GM18951 (cell line): ENCODE measurements at regions not wholly inside any gene's neighbourhood (a gene's known extent, or its start where the extent isn't known, plus 50 kb on each side); places are given as distances from the start of the nearest gene placed in this dataset.

Experiments
- POLR2A ChIP-seq: IDR thresholded peaks from 4 replicates; pipeline ENCODE4 v1.6.1; 2011; ENCODE audit warnings: mild to moderate bottlenecking; ENCODE audit not compliant: insufficient read length, insufficient read depth; ENCODE audit errors: extremely low read depth
- in situ Hi-C: fragments of 300-500 bp; cut with MboI; formaldehyde crosslinking; loops from one replicate; pipeline ENCODE4 v1.12.0; 2022; ENCODE audit warnings: low sequenced_read_pairs, mixed read lengths, inconsistent platforms; ENCODE audit not compliant: unreplicated experiment

DNA sequence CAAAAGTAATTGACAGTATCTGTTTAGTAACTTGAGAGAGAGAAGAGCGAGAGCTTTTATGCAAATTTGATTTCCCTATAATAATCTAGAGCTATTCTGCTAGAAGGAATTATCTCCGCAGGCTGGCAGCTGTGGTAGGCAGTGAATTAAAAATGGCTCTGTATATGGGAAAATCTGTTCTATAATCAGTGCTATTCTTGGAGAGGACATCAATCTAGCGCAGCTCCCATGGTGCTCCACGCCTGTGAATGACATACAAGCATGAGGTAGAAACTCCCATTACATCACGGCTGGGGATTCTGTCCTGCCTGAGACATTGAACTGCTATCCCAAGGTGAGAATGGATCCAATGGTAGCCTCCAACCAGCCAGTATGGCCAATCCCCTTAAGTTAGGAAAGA, 179.0 kb downstream of the DHX15 start:
- no peak for TF ChIP-seq POLR2A
- in situ Hi-C loops = loop anchor here (25.0 kb wide), 2 partner anchors 1268 to 1518 kb away; no protein-coding TSS in a partner anchor

DNA sequence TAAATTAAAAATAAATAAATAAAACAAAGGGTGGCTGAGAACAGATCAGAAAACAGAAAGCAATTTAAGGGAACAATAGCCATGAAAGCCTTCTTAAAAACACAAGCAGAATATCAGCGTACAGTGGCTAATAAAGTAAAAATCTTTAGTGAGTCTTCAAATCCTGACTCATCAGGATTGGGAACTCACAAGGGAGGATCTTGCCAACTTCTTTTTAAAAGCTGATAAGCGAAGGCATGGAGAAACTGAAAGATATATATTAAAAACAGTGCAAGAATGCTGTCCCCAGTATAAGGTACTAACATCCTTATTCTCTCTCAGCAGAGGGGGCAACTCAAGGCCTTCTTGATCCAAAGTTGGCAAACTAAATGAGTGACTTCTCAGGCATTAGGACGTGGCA, 180.1 kb downstream of the DHX15 start:
- in situ Hi-C loops = loop anchor here (25.0 kb wide), 2 partner anchors 1267 to 1517 kb away; no protein-coding TSS in a partner anchor
- TF ChIP-seq POLR2A = no peak

DNA sequence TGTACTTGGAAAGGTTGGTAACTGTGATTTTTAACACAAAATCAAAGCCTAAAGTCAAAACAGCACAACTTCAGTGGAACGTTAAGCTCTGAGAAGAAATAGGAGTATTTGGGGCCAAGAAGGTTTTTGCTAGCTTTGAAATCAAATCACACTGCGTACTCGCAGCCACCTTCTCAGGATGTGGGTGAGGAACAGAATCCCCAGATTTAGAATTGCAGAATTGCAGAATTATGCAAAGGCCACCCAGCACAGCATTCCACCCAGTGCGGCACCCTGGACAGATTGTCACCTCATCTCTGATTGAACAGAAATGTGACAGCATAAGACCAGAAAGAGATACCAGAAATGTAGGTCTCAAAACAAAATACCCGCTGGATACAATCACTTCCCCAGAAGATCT, 181.1 kb downstream of the DHX15 start:
- in situ Hi-C loops = loop anchor here (25.0 kb wide), 2 partner anchors 1266 to 1516 kb away; no protein-coding TSS in a partner anchor

DNA sequence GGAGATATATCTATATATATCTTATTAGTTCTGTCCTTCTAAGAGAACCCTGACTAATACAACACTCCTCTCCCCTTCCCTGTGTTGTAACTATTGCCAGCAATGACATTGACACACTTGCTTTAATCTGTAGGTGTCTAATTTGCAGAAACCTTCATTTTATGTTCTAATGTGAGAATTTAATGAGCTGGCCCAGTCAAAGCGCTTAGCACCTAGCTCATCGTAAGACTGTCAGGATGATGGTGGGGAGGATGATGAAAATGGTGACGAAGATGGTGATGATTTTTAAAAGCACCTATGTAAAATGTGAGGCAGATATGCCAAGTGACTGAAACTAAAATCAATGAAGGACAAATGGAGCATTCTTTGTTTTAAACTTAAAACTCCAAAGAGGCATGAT, 183.8 kb downstream of the DHX15 start:
- no peak for TF ChIP-seq POLR2A
- in situ Hi-C loops = loop anchor here (25.0 kb wide), 2 partner anchors 1263 to 1513 kb away; no protein-coding TSS in a partner anchor

More for the DNA sequence above, 181.1 kb downstream of the DHX15 start:
- TF ChIP-seq POLR2A = no peak

DNA sequence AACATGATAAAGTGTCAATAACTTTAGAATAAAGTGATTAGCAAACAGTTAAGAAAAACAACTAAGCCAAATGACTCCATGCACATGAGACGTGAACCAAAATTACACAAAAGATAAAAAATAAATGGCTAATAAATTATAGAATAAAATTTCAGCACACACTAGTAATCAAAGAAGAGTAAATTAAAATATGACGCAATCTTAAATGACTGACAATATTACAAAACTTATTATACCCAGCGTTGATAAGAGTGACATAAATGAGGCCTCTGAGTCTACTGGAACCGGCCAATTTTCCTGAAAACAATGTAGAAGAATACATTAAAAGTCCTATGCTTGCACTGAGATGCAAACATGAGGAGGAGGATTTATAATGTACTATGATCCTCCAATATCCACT, 187.4 kb downstream of the DHX15 start:
- in situ Hi-C loops = no loop called here
- TF ChIP-seq POLR2A = no peak

DNA sequence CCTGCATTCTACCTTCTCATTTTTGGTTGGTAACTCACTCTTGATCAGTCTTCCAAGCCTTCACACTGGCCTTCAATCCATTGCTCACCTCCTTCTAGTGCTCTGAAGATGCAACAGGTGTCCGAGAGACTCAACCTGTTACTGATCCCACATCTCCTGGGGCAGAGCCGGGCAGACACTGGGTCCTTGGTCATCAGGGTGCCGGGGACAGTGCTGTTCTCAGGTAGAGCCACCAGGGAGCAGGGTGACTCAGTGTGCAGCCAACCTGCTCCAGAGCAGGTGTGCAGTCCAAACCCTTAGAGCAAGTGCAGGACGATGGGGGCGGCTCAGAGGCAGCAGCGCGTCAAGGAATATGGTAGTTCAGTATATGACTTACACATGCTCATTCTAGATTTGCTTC, 188.4 kb downstream of the DHX15 start:
- no peak for TF ChIP-seq POLR2A
- in situ Hi-C loops = no loop called here

DNA sequence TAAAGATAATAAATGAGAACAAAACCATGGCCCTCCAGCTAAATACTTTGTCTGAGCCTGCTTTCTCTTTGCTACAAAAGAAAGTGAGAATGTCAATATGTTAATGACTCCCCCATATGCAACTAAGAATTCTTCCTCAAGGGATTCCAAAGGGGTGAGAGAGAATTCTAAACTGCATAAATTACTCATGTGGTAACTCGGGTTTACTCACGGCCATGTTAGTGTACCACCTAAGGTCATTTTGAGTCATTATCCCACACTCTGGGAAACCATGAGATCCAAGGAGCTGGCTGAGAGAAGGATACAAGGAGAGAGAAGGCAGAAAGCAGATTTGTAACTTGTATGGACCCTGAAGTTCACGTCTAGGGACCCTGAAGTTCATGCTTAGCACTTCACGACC, 190.3 kb downstream of the DHX15 start:
- in situ Hi-C loops = no loop called here
- TF ChIP-seq POLR2A = no peak

DNA sequence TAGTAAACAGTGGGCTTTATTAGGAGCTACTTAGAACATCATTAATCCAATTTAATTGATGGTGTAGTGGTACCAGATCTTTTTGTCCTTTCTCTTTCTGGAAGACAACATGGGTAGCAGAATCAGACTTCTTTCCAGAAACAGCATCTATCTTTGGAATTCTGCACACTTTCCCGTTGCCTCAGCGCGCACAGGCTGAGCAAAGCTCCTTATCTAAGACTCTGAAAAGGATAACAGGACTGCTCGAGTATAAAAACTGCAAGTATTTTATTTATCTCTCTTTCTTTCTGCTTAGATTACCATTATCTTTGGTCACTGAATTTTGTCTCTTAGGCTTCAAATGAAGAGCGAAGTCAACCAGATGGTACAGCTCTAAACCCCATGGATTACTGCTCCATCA, 191.7 kb downstream of the DHX15 start:
- in situ Hi-C loops = no loop called here
- no peak for TF ChIP-seq POLR2A

DNA sequence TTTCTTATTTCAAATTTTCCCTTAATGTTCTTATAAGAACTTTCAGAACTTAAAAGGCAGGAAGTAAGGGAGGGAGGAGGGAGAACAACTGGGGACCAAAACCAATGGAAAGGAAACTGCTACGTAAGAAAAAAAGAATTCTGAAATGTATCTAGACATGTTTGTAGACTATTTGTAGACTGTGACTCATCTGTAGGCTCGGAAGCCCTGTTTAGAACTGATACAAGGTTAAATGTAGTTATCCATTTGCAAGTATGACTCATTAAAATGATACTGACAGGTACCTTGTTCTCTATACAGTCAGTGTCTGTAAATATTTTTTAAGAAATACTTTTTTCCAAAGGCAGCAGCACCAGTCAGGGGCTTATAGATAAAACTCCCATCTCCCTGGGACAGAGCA, 202.0 kb downstream of the DHX15 start:
- TF ChIP-seq POLR2A = no peak
- in situ Hi-C loops = no loop called here

DNA sequence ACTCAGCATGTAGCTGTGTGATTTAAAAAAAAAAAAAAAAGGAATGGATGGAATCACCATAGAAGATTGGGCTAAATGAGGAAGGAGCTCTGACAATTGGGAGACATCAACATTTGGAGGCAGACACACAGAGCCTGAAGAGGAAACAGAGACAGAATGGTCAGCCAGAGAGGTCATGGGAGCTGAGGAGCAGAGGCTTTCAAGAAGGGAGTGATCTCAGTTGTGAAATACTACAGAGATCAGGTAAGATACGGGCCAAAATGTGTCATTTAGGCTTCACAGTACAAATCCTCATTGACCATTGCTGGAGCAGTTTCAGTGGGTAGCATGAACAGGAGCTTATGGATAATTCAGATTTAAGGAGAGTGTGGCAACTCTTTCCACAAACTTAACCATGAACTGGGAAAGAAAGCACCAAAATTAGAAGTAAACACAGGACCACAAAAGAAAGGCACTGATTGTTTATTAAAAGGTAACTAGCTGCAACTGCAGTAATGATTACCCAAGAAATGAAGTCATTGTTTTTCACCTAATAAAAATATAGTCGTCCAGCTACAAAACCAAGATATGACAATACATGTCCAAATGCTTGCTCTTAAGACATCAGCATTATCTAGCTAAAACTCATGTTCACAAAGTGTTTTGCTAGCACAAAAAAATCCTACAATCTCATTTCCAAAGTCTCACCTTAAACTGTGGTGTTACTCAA, 203.2 kb downstream of the DHX15 start:
- TF ChIP-seq POLR2A = no peak
- in situ Hi-C loops = no loop called here

DNA sequence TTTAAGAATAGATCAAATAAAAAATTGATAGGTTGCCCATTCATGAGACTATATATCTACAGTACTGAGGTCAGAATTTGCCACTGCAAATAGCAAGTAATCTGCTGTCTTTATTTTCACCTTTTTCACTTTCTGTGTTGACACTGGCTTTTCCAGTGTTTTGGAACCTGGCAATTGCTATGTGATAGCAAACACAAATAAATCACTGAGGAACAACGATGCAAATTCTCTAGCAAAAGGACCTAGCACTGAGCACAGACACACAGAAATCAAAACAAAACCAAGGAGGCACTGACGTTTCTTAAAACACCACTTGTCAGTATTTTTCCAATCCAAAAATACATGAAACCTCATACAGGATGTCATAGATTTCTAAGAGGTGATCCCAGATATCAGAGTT, 210.7 kb downstream of the DHX15 start:
- TF ChIP-seq POLR2A = no peak
- in situ Hi-C loops = no loop called here

DNA sequence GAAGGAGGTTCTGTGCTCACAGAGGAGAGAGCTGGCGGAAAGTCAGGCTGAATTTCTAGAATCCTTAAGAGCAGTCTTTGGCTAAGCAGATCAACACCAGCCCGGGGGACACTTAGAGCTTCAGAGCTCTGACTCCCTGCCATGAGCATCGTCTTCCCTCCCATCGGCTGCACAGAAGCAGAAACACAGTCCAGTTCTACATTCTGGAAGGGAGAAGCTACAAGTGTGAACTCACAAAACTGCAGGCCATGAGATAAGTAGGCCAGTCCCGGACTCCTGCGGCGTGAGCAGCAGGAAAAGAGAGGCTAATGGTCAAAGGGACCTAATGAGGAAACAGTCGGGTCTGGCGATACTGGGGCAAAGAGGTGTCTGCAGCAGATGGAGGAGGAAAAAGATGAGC, 211.5 kb downstream of the DHX15 start:
- in situ Hi-C loops = no loop called here
- TF ChIP-seq POLR2A = no peak

DNA sequence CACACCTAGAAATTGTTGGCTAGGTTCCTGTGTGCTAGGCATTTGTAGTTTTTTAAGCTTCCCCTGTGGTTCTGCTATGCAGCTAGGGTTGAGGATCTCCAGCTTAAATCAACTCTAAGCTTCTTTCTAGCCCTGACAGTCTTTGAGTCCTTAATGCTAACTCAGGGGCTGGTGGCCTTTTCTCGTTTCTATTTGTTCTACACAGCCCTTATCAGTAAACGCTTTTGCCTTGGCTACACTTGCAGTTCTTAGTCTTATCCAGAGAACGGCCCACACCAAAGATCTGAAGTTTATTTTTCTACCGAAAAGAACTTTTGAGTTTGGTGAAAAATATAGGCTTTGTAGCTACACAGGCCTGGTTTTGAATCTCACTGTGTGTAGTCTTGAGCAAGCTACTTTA, 212.0 kb downstream of the DHX15 start:
- no peak for TF ChIP-seq POLR2A
- in situ Hi-C loops = no loop called here

DNA sequence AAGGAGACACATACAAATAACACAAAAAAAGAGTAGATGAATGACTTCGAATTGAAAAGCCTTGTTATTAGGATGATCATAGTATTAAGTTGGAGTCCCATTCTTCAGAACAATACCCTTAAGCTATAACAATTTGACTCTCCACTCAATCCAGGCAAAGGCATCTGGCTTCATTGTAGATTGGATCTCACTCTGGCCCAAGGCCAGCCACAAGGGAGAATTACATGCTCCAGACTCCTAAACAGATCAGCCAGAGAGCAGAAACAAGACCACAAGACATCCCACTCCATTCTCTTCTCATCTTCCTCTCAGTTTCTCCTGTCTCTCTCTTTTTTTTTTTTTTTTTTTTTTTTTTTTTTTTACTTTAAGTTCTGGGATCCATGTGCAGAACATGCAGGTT, 213.9 kb downstream of the DHX15 start:
- in situ Hi-C loops = no loop called here
- TF ChIP-seq POLR2A = no peak
